ENCODE measurements at regions not wholly inside any gene's neighbourhood (a gene's known extent, or its start where the extent isn't known, plus 50 kb on each side); places are given as distances from the start of the nearest gene placed in this dataset.

DNA sequence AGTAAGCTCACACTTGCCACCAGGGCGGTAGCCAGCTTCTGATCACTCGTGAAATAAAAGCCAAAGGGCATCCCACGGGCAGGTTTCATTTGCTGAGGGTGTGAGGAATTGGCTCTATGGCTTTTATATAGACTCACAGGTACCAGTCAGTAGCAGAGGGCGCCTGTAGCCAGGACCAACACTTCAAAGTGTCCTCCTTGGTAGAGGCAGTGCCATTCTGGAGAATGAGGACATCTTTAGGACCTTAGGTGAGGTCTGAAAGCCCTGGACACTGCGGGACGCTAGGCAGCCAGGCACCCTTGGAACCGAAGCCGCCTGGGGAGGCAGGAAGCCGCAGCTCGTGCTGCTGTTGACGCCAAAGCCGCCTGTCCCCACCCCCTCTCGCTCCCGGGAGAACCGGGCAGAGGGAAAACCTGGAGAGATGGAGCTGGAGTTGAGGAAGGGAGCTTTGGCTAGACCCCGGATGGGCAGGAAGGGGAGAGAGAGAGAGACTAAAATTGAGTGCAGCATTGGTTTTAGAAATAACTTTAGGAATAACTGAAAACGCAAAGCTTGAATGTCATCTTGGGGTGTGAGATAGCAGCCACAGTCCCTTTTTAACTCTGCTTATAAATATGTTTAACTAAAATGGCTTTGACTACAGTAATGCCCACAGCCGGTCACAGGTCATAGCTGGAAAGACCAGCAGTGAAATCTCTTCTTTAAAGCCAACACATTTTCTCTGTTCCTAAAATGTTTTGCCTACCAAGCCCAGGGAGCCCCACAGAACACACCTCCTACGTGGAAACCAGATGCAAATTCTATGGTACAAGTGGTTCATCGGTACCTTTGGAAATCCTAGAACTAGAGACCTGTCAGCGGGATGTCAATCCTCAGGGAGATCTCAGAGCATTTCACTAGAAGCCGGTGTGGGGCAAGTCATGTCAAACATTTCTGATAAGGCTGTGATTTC, 128.5 kb upstream of the CDYL start (continued):
- TF ChIP-seq LARP7 (IDR thresholded peaks at IDR 0.05) (no peak), SMAD3 (CRISPR knock-in tag; conservative IDR thresholded peaks at IDR 0.05) (0 out of 2 replicates have a peak, but pooled peaks have one; percentile 67), TAL1 (IDR thresholded peaks at IDR 0.05) (no peak), PYGO2 (tag; IDR thresholded peaks at IDR 0.05) (no peak), FOXA3 (CRISPR knock-in tag; conservative IDR thresholded peaks at IDR 0.05 in 1 of 2, IDR thresholded peaks at IDR 0.05 in 1 of 2) (no peak), HNRNPL (IDR thresholded peaks at IDR 0.05; ENCODE audit: low read depth, low read length) (no peak), HOXB6 (CRISPR knock-in tag; IDR thresholded peaks at IDR 0.05; ENCODE audit: borderline replicate concordance) (no peak), ATF1 (CRISPR knock-in tag; IDR thresholded peaks at IDR 0.05) (no peak), ATF1 (tag; IDR thresholded peaks at IDR 0.05) (peak; percentile 82), RHOXF2B (CRISPR knock-in tag; conservative IDR thresholded peaks at IDR 0.05) (no peak; the same call in 1 of the 2 replicates), CHD2 (IDR thresholded peaks at IDR 0.05; ENCODE audit: low read depth, low read length) (peak; percentile 43; the same call in 1 of the 2 replicates), BRF1 (IDR thresholded peaks at IDR 0.05; ENCODE audit: borderline replicate concordance, extremely low read depth, insufficient read length) (no peak), ZNF133 (CRISPR knock-in tag; IDR thresholded peaks at IDR 0.05) (no peak), RBBP5 (IDR thresholded peaks at IDR 0.05; ENCODE audit: borderline replicate concordance, insufficient read depth, low read length, poor library complexity, severe bottlenecking) (peak; percentile 62), CEBPG (CRISPR knock-in tag; IDR thresholded peaks at IDR 0.05) (no peak), CEBPG (tag; conservative IDR thresholded peaks at IDR 0.05 in 1 of 2, IDR thresholded peaks at IDR 0.05 in 1 of 2) (no peak)
- TF ChIP-seq, protein P1, sequence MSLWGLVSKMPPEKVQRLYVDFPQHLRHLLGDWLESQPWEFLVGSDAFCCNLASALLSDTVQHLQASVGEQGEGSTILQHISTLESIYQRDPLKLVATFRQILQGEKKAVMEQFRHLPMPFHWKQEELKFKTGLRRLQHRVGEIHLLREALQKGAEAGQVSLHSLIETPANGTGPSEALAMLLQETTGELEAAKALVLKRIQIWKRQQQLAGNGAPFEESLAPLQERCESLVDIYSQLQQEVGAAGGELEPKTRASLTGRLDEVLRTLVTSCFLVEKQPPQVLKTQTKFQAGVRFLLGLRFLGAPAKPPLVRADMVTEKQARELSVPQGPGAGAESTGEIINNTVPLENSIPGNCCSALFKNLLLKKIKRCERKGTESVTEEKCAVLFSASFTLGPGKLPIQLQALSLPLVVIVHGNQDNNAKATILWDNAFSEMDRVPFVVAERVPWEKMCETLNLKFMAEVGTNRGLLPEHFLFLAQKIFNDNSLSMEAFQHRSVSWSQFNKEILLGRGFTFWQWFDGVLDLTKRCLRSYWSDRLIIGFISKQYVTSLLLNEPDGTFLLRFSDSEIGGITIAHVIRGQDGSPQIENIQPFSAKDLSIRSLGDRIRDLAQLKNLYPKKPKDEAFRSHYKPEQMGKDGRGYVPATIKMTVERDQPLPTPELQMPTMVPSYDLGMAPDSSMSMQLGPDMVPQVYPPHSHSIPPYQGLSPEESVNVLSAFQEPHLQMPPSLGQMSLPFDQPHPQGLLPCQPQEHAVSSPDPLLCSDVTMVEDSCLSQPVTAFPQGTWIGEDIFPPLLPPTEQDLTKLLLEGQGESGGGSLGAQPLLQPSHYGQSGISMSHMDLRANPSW (CRISPR knock-in tag; IDR thresholded peaks at IDR 0.05), result no peak
- TF ChIP-seq, protein P2, sequence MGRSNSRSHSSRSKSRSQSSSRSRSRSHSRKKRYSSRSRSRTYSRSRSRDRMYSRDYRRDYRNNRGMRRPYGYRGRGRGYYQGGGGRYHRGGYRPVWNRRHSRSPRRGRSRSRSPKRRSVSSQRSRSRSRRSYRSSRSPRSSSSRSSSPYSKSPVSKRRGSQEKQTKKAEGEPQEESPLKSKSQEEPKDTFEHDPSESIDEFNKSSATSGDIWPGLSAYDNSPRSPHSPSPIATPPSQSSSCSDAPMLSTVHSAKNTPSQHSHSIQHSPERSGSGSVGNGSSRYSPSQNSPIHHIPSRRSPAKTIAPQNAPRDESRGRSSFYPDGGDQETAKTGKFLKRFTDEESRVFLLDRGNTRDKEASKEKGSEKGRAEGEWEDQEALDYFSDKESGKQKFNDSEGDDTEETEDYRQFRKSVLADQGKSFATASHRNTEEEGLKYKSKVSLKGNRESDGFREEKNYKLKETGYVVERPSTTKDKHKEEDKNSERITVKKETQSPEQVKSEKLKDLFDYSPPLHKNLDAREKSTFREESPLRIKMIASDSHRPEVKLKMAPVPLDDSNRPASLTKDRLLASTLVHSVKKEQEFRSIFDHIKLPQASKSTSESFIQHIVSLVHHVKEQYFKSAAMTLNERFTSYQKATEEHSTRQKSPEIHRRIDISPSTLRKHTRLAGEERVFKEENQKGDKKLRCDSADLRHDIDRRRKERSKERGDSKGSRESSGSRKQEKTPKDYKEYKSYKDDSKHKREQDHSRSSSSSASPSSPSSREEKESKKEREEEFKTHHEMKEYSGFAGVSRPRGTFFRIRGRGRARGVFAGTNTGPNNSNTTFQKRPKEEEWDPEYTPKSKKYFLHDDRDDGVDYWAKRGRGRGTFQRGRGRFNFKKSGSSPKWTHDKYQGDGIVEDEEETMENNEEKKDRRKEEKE (IDR thresholded peaks at IDR 0.05; ENCODE audit: borderline replicate concordance in 1 of 2, control insufficient read depth in 1 of 2, low read depth in 2 of 2, low read length in 1 of 2), result no peak
- TF ChIP-seq, protein P3, sequence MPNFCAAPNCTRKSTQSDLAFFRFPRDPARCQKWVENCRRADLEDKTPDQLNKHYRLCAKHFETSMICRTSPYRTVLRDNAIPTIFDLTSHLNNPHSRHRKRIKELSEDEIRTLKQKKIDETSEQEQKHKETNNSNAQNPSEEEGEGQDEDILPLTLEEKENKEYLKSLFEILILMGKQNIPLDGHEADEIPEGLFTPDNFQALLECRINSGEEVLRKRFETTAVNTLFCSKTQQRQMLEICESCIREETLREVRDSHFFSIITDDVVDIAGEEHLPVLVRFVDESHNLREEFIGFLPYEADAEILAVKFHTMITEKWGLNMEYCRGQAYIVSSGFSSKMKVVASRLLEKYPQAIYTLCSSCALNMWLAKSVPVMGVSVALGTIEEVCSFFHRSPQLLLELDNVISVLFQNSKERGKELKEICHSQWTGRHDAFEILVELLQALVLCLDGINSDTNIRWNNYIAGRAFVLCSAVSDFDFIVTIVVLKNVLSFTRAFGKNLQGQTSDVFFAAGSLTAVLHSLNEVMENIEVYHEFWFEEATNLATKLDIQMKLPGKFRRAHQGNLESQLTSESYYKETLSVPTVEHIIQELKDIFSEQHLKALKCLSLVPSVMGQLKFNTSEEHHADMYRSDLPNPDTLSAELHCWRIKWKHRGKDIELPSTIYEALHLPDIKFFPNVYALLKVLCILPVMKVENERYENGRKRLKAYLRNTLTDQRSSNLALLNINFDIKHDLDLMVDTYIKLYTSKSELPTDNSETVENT (CRISPR knock-in tag; IDR thresholded peaks at IDR 0.05), result peak; percentile 39; the same call in 1 of the 2 replicates

Data from K562 (cell line).